Fibroblast of villous mesenchyme (primary cell): ENCODE measurements at regions not wholly inside any gene's neighbourhood (a gene's known extent, or its start where the extent isn't known, plus 50 kb on each side); places are given as distances from the start of the nearest gene placed in this dataset.

Source experiments
- DNase-seq: peaks from one replicate; pipeline ENCODE4 v3.0.0-alpha.2; 2010; ENCODE audit warnings: low read depth
- H3K4me3 ChIP-seq: 2 replicates; pipeline ENCODE4 v1.5.1; 2011; ENCODE audit warnings: low read depth, mild to moderate bottlenecking, low read length
- TF ChIP-seq, protein P1 (sequence below): IDR thresholded peaks from 2 replicates; pipeline ENCODE4 v1.5.1; 2012; ENCODE audit warnings: low read depth, mild to moderate bottlenecking, low read length; ENCODE audit not compliant: insufficient read depth

DNA sequence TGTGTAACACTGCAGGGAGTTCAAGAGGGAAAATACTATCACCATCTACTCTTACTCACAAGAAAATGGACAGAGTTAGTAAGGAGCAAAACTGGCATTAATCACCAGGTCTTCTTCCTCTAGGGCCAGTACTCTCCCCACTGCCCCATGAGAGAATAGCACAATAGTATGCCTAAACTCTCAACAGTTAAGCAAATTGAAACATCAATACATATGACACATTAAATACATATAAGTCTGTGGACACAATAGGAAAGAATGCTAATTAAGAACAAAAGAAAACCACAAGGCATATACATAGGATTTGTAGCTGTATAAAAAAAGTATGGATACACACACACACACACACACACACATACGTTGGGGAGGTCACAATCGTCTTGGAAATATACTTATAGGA is 197.9 kb upstream of the BDNF start:
- no peak for DNase-seq
- TF ChIP-seq, protein P1, sequence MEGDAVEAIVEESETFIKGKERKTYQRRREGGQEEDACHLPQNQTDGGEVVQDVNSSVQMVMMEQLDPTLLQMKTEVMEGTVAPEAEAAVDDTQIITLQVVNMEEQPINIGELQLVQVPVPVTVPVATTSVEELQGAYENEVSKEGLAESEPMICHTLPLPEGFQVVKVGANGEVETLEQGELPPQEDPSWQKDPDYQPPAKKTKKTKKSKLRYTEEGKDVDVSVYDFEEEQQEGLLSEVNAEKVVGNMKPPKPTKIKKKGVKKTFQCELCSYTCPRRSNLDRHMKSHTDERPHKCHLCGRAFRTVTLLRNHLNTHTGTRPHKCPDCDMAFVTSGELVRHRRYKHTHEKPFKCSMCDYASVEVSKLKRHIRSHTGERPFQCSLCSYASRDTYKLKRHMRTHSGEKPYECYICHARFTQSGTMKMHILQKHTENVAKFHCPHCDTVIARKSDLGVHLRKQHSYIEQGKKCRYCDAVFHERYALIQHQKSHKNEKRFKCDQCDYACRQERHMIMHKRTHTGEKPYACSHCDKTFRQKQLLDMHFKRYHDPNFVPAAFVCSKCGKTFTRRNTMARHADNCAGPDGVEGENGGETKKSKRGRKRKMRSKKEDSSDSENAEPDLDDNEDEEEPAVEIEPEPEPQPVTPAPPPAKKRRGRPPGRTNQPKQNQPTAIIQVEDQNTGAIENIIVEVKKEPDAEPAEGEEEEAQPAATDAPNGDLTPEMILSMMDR = no peak
- H3K4me3 ChIP-seq = no peak overlapping the region

DNA sequence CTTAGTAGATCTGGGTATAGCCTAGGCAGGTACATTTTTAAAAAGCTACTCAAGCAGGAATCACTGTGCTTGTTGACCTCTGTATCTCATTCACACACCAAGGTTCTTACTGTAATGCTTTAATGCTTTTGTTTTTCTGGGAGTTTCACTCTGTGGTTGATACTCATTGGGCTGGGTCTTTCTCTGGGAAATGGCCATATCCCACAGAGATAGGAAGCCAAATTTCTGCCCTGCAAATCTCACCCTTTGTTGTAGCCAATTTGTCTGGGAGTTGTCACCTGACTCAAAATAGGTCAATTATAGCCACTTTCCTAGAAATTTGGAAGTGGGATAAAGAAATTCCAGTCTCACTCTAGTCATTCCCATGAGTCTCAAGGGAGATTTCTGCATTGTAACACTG is 195.8 kb upstream of the BDNF start:
- DNase-seq = no peak
- H3K4me3 ChIP-seq = no peak overlapping the region
- TF ChIP-seq, protein P1 = no peak

DNA sequence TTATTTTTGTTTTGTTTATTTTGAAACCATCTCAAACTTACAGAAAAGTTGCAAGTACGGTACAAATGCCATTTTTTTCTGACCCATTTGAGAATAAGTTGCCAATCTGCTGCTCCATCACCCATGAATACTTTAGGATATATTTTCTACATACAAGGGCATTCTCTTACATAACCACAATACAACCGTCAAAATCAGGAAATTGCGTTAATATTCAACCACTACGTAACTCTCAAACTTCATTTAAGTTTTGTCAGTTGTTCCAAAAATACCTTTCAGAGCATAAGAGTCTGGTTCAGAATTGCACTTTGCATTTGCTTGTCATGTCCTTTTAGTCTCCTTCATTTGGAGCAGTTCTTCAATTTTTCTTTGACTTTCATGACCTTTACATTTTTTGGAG is 194.3 kb upstream of the BDNF start:
- TF ChIP-seq, protein P1 = no peak
- no peak for DNase-seq
- H3K4me3 ChIP-seq = no peak overlapping the region

DNA sequence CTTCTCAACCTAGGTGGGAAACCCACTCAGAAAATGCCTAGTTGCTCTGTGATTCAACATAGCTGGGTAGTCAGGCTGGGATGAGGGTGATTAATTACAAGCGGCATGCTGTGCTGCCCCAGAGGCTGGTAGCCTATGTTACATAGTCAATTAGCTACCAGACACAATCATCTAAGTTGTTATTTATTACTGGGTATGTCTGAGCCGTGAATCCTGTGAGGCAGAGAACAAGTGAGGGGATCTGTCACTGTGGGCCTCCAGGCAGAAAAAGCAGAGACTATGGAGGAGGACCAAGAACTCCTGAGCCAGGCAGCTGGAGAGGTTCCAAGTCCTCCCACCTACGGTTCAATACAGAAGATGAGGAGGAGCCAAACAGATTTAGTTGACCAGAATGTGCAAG is 186.6 kb upstream of the BDNF start:
- no peak for DNase-seq
- TF ChIP-seq, protein P1 = no peak
- H3K4me3 ChIP-seq = no peak overlapping the region

DNA sequence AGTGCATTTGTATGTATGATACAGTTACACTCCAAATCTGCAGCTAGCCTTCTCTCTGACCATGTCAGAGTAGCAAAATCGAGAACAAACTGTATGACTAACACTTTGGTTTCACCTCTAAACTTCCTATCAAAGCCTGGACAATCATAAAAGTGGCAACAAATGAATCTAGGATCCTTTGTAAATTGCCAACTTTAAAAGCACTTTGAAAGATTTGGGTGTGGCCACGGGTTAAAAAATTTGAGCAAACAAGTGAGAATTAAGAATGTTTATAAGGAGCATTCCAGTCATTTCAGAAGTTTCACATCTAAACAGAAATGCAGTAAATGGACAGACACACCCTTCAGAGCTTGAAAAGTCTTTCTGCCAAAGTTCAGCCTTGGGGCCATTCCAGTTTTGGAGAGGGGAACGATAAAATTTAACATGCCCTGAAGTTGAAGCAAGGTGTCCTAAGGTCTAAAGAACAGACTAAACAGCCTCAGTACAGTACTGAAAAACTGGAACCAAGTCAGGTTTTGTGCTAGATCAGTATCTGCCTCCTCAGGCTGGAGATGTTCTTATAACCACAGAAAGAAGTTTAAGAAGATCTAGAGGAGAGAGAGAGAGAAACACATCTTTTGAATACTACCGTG is 181.9 kb upstream of the BDNF start:
- peak; percentile 44 for DNase-seq
- H3K4me3 ChIP-seq = no peak overlapping the region
- TF ChIP-seq, protein P1 = no peak

DNA sequence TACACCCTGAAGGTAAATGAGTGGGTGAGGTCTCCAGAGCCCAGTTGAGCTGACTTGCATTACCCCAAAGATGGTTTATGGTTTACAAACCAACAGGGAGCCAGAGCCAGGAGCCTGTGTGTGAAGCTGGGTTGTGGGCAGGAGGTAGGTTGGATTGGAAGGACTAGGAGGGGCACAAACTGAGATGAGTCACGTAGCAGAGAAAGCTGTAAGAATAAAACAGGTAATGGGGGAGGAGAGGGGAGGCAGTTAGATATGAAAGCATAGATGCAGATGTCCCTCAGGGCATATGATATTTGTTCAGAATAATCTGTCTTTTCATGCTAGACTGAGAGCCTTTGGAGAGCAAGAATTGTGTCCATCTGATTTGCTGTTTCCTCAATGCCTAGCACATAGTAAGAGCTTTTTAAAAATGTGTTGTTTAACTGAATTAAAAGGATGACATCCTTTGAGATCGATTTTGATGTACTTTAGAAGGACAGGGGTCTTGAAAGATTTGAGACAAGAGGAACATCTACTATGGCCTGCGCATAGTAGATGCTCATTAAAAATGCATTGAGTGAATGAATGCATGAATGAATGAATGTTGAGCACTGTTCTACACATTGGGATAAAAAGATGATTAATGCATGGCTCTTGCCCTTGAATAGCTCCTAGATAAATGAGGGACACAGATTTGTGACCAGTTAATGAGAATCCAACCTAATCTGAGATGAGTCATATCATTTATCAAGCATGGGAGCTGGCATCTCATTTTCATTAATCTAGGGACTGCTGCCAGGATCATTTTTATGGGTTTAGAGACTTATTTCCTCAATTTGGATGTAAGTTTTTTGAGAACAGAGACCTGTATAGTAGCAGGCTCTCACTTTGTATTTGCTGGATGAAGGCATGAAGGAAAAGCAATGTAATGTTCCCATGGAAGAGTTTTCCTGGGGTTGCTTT is 175.8 kb upstream of the BDNF start:
- H3K4me3 ChIP-seq = no peak overlapping the region
- DNase-seq = no peak
- TF ChIP-seq, protein P1 = no peak
